Fibroblast of peridontal ligament (primary cell): ENCODE measurements at regions not wholly inside any gene's neighbourhood (a gene's known extent, or its start where the extent isn't known, plus 50 kb on each side); places are given as distances from the start of the nearest gene placed in this dataset.

ENCODE experiments used
- DNase-seq: peaks from one replicate; pipeline ENCODE4 v3.0.0-alpha.2; 2010; ENCODE audit errors: extremely low read depth

GRCh38 chr12:98423963-98424362 lies 91.4 kb upstream of the TMPO start:
- no peak for DNase-seq

GRCh38 chr12:98424726-98425401 lies 90.5 kb upstream of the TMPO start:
- DNase-seq: peak; percentile 71

GRCh38 chr12:98425859-98426258 lies 89.5 kb upstream of the TMPO start:
- DNase-seq: no peak

GRCh38 chr12:98431089-98431488 lies 84.3 kb upstream of the TMPO start:
- no peak for DNase-seq

GRCh38 chr12:98437166-98437565 lies 78.2 kb upstream of the TMPO start:
- DNase-seq: no peak

GRCh38 chr12:98437806-98438595 lies 77.4 kb upstream of the TMPO start:
- no peak for DNase-seq

- DNase-seq: no peak
Observed at GRCh38 chr12:98438656-98439230, 76.6 kb upstream of the TMPO start.

- DNase-seq: peak; percentile 37
Observed at GRCh38 chr12:98439471-98439951, 75.9 kb upstream of the TMPO start.

- peak; percentile 94 for DNase-seq
Observed at GRCh38 chr12:98439981-98440581, 75.3 kb upstream of the TMPO start.

GRCh38 chr12:98446060-98446459 lies 69.3 kb upstream of the TMPO start:
- DNase-seq: no peak

GRCh38 chr12:98446682-98447081 lies 68.7 kb upstream of the TMPO start:
- no peak for DNase-seq

GRCh38 chr12:98449584-98449983 lies 65.8 kb upstream of the TMPO start:
- no peak for DNase-seq

GRCh38 chr12:98453070-98453469 lies 62.3 kb upstream of the TMPO start:
- no peak for DNase-seq

GRCh38 chr12:98453492-98453891 lies 61.9 kb upstream of the TMPO start:
- no peak for DNase-seq

GRCh38 chr12:98456041-98456440 lies 59.3 kb upstream of the TMPO start:
- no peak for DNase-seq

- DNase-seq: peak; percentile 19
Observed at GRCh38 chr12:98456576-98457573, 58.5 kb upstream of the TMPO start.

- no peak for DNase-seq
Observed at GRCh38 chr12:98464190-98464589, 51.2 kb upstream of the TMPO start.

GRCh38 chr12:98465505-98465904 lies 49.9 kb upstream of the TMPO start:
- DNase-seq: no peak
